H1 (cell line): ENCODE measurements at regions not wholly inside any gene's neighbourhood (a gene's known extent, or its start where the extent isn't known, plus 50 kb on each side); places are given as distances from the start of the nearest gene placed in this dataset.

Experiments used
- CHD7 ChIP-seq: fragments of 300-600 bp; sonication (generic); IDR thresholded peaks from 2 replicates; pipeline ENCODE4 v1.7.1; 2012; ENCODE audit warnings: low read length, moderate library complexity, mild to moderate bottlenecking, inconsistent platforms; ENCODE audit not compliant: insufficient replicate concordance
- JUND ChIP-seq: IDR thresholded peaks from 2 replicates; pipeline ENCODE4 v1.6.1; 2011; ENCODE audit warnings: mild to moderate bottlenecking, improper control_type of control experiment, low read length

GRCh38 chr2:234258562-234259141, 208.2 kb downstream of the SPP2 start (continued):
- TF ChIP-seq CHD7 (no peak), JUND (no peak)
- TF ChIP-seq, all 59 proteins: peak for 0
